ENCODE measurements at regions not wholly inside any gene's neighbourhood (a gene's known extent, or its start where the extent isn't known, plus 50 kb on each side); places are given as distances from the start of the nearest gene placed in this dataset.

- DNase-seq, result no peak
Measured at GRCh38 chr10:117876210-117876609, 170.5 kb downstream of the RAB11FIP2 start.

- DNase-seq, result no peak
Measured at GRCh38 chr10:117878626-117879025, 168.1 kb downstream of the RAB11FIP2 start.

- no peak for DNase-seq
Measured at GRCh38 chr10:117884093-117884492, 162.6 kb downstream of the RAB11FIP2 start.

GRCh38 chr10:117884592-117884991 is 162.1 kb downstream of the RAB11FIP2 start:
- no peak for DNase-seq

GRCh38 chr10:117885206-117885829 is 161.4 kb downstream of the RAB11FIP2 start:
- DNase-seq, result peak; percentile 13

GRCh38 chr10:117886766-117887165 is 160.0 kb downstream of the RAB11FIP2 start:
- DNase-seq, result no peak

GRCh38 chr10:117889664-117890063 is 157.1 kb downstream of the RAB11FIP2 start:
- DNase-seq, result no peak

- DNase-seq, result no peak
Measured at GRCh38 chr10:117892681-117893220, 154.0 kb downstream of the RAB11FIP2 start.

- DNase-seq, result no peak
Measured at GRCh38 chr10:117894339-117894738, 152.4 kb downstream of the RAB11FIP2 start.

GRCh38 chr10:117896517-117896916 is 150.2 kb downstream of the RAB11FIP2 start:
- DNase-seq, result no peak

- DNase-seq, result no peak
Measured at GRCh38 chr10:117899181-117899683, 147.5 kb downstream of the RAB11FIP2 start.

- no peak for DNase-seq
Measured at GRCh38 chr10:117900280-117900679, 146.5 kb downstream of the RAB11FIP2 start.

- DNase-seq, result no peak
Measured at GRCh38 chr10:117903854-117904253, 142.9 kb downstream of the RAB11FIP2 start.

- DNase-seq, result no peak
Measured at GRCh38 chr10:117905404-117905803, 141.3 kb downstream of the RAB11FIP2 start.

GRCh38 chr10:117911684-117912083 is 135.1 kb downstream of the RAB11FIP2 start:
- DNase-seq, result no peak

GRCh38 chr10:117914334-117914733 is 132.4 kb downstream of the RAB11FIP2 start:
- no peak for DNase-seq

- DNase-seq, result no peak
Measured at GRCh38 chr10:117920956-117921355, 125.8 kb downstream of the RAB11FIP2 start.

- no peak for DNase-seq
Measured at GRCh38 chr10:117921421-117921820, 125.3 kb downstream of the RAB11FIP2 start.

GRCh38 chr10:117924820-117925219 is 121.9 kb downstream of the RAB11FIP2 start:
- DNase-seq, result no peak

GRCh38 chr10:117925369-117925768 is 121.4 kb downstream of the RAB11FIP2 start:
- no peak for DNase-seq

- peak; percentile 18 for DNase-seq
Measured at GRCh38 chr10:117926491-117926890, 120.2 kb downstream of the RAB11FIP2 start.

- DNase-seq, result no peak
Measured at GRCh38 chr10:117927332-117927731, 119.4 kb downstream of the RAB11FIP2 start.

GRCh38 chr10:117927871-117928270 is 118.9 kb downstream of the RAB11FIP2 start:
- no peak for DNase-seq

- DNase-seq, result no peak
Measured at GRCh38 chr10:117928281-117928680, 118.5 kb downstream of the RAB11FIP2 start.

GRCh38 chr10:117928741-117929140 is 118.0 kb downstream of the RAB11FIP2 start:
- DNase-seq, result no peak
